ENCODE measurements at regions not wholly inside any gene's neighbourhood (a gene's known extent, or its start where the extent isn't known, plus 50 kb on each side); places are given as distances from the start of the nearest gene placed in this dataset.

GRCh38 chr18:60060026-60060425, 160.2 kb downstream of the PMAIP1 start:
- TF ChIP-seq, protein P1, sequence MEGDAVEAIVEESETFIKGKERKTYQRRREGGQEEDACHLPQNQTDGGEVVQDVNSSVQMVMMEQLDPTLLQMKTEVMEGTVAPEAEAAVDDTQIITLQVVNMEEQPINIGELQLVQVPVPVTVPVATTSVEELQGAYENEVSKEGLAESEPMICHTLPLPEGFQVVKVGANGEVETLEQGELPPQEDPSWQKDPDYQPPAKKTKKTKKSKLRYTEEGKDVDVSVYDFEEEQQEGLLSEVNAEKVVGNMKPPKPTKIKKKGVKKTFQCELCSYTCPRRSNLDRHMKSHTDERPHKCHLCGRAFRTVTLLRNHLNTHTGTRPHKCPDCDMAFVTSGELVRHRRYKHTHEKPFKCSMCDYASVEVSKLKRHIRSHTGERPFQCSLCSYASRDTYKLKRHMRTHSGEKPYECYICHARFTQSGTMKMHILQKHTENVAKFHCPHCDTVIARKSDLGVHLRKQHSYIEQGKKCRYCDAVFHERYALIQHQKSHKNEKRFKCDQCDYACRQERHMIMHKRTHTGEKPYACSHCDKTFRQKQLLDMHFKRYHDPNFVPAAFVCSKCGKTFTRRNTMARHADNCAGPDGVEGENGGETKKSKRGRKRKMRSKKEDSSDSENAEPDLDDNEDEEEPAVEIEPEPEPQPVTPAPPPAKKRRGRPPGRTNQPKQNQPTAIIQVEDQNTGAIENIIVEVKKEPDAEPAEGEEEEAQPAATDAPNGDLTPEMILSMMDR (IDR thresholded peaks at IDR 0.05; ENCODE audit: insufficient read depth, missing control alignments), result no peak
- FAIRE-seq (no peak), DNase-seq (ENCODE audit: insufficient read length, low spot score) (no peak)

- FAIRE-seq (no peak), DNase-seq (ENCODE audit: insufficient read length, low spot score) (no peak)
- TF ChIP-seq, protein P1 (IDR thresholded peaks at IDR 0.05; ENCODE audit: insufficient read depth, missing control alignments), result no peak
Observed at GRCh38 chr18:60059216-60059615, 159.4 kb downstream of the PMAIP1 start.

DNA sequence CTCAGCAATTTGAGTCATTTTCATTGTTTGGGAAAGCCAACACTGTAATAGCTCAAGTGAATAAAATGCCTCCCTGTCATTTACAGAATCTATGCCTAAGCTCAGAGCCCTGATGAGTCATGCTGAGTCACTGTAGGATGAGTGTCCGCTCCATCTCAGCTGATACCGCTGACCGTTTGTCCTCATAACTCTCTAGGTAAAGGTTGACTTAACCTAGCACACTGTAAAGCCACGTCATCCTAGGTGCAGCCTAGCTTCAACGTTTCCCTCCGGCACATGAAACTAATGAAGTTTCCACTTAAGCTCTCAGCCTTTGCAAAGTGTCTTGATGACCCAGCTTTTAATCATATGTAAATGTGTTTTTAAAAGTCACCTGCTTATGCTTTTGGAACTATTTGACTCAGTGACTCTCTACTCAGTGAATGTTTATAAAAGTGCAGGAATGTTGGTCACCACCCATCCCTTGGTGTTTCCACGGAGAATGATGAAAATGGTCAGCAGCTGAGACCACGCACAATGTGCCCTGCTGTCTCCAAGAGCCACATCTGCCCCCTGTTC, 154.0 kb downstream of the PMAIP1 start:
- DNase-seq (ENCODE audit: insufficient read length, low spot score), result no peak
- no peak for FAIRE-seq
- TF ChIP-seq, protein P1 (IDR thresholded peaks at IDR 0.05; ENCODE audit: insufficient read depth, missing control alignments), result no peak

DNA sequence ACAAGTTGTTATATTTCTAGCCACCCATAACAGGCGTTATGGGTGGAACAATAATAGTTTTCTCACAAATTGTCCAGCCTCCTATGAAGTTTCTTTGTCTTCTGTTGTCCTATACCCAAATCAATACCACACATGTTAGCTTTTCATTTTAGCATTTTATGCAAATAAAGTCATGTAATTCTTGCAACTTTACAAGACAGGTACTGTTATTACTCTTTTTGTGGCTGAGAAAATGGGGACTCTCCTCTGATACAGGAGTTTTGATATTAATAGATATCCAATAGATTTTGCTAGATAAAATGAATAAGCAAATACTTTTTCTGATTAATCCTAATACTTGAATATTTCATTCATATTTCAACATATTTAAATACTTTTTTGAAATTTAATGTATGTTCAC, 151.0 kb downstream of the PMAIP1 start:
- FAIRE-seq (no peak), DNase-seq (ENCODE audit: insufficient read length, low spot score) (no peak)
- TF ChIP-seq, protein P1 (IDR thresholded peaks at IDR 0.05; ENCODE audit: insufficient read depth, missing control alignments), result no peak

DNA sequence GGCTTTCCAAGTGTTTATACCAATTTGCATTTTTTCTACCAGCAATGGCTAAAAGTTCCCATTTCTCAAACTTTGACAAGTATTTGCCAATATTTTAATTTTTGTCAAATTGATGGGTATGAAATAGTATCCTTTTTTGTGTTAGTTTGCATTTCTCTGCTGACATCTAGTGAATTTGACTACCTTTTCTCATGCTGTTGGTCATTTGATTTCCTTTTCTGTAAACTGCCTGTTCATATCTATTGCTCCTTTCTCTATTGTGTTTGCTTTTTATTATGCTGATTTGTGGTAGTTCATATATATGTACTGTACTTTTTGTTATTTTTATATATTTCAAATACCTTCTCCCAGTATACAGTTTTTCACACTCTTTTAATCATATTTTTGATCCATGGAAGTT, 149.4 kb downstream of the PMAIP1 start:
- DNase-seq (ENCODE audit: insufficient read length, low spot score) (no peak), FAIRE-seq (no peak)
- TF ChIP-seq, protein P1 (IDR thresholded peaks at IDR 0.05; ENCODE audit: insufficient read depth, missing control alignments), result no peak

- DNase-seq (ENCODE audit: insufficient read length, low spot score), result no peak
- peak; percentile 99 for FAIRE-seq
Observed at GRCh38 chr18:60047556-60047955, 147.8 kb downstream of the PMAIP1 start.

More at GRCh38 chr18:60047556-60047955, 147.8 kb downstream of the PMAIP1 start:
- TF ChIP-seq, protein P1 (IDR thresholded peaks at IDR 0.05; ENCODE audit: insufficient read depth, missing control alignments), result no peak
